Activated T-cell treated with anti-CD3 and anti-CD28 coated beads for 48 hours (primary cell): ENCODE measurements at regions not wholly inside any gene's neighbourhood (a gene's known extent, or its start where the extent isn't known, plus 50 kb on each side); places are given as distances from the start of the nearest gene placed in this dataset.

Experiments
- DNase-seq: peaks from one replicate; pipeline ENCODE4 v3.0.0-alpha.2; 2020; ENCODE audit warnings: low read depth

- no peak for DNase-seq
Observed at GRCh38 chr20:10921491-10922010, 247.8 kb upstream of the JAG1 start.

GRCh38 chr20:10922506-10922905, 248.7 kb upstream of the JAG1 start:
- no peak for DNase-seq

- no peak for DNase-seq
Observed at GRCh38 chr20:10922941-10923340, 249.1 kb upstream of the JAG1 start.

- no peak for DNase-seq
Observed at GRCh38 chr20:10924644-10925201, 250.9 kb upstream of the JAG1 start.

- DNase-seq, result no peak
Observed at GRCh38 chr20:10925767-10926166, 252.0 kb upstream of the JAG1 start.

GRCh38 chr20:10927011-10927583, 253.3 kb upstream of the JAG1 start:
- no peak for DNase-seq

GRCh38 chr20:10927936-10928840, 254.4 kb upstream of the JAG1 start:
- no peak for DNase-seq

- DNase-seq, result no peak
Observed at GRCh38 chr20:10928841-10929421, 255.1 kb upstream of the JAG1 start.

- DNase-seq, result no peak
Observed at GRCh38 chr20:10935658-10936402, 262.0 kb upstream of the JAG1 start.

- DNase-seq, result no peak
Observed at GRCh38 chr20:10936786-10937185, 263.0 kb upstream of the JAG1 start.

- DNase-seq, result no peak
Observed at GRCh38 chr20:10939331-10939941, 265.6 kb upstream of the JAG1 start.

- DNase-seq, result no peak
Observed at GRCh38 chr20:10940941-10941340, 267.1 kb upstream of the JAG1 start.

GRCh38 chr20:10943686-10944265, 270.0 kb upstream of the JAG1 start:
- no peak for DNase-seq

- no peak for DNase-seq
Observed at GRCh38 chr20:10946124-10946880, 272.5 kb upstream of the JAG1 start.

GRCh38 chr20:10947726-10948125, 273.9 kb upstream of the JAG1 start:
- DNase-seq, result no peak

GRCh38 chr20:10949930-10950783, 276.4 kb upstream of the JAG1 start:
- no peak for DNase-seq

- DNase-seq, result no peak
Observed at GRCh38 chr20:10951216-10951615, 277.4 kb upstream of the JAG1 start.

- DNase-seq, result no peak
Observed at GRCh38 chr20:10951904-10952303, 278.1 kb upstream of the JAG1 start.

- no peak for DNase-seq
Observed at GRCh38 chr20:10953437-10953836, 279.6 kb upstream of the JAG1 start.
